SK-N-SH (cell line): ENCODE measurements at regions not wholly inside any gene's neighbourhood (a gene's known extent, or its start where the extent isn't known, plus 50 kb on each side); places are given as distances from the start of the nearest gene placed in this dataset.
"Not testable (repeated sequence)": the region's sequence is repeated elsewhere in the genome, so short reads cannot be mapped to it uniquely, and the experiment has no call there.

Source experiments
- CTCF ChIA-PET: fragments of 300-600, 350-600 bp; formaldehyde crosslinking; extraction: SDS; loops from one replicate; lab custom pipeline; 2021; lab: Yijun Ruan, JAX
- POLR2A ChIA-PET: fragments of 350-600 bp; sonication (Branson Sonifier 250); formaldehyde crosslinking; extraction: SDS; loops from one replicate; lab custom pipeline; 2020; ENCODE audit warnings: antibody characterized with exemption, inconsistent platforms; lab: Yijun Ruan, JAX
- DNase-seq: peaks from one replicate; pipeline ENCODE4 v3.0.0; 2012
- H2AFZ ChIP-seq: fragments of 200-600 bp; sonication (generic); 2 replicates; pipeline ENCODE4 v1.8.1; 2016; ENCODE audit warnings: antibody characterized with exemption, mild to moderate bottlenecking, low read depth
- H3F3A ChIP-seq: fragments of 200-600 bp; sonication (generic); replicated peaks from 2 replicates; pipeline ENCODE3; 2016; ENCODE audit warnings: antibody characterized with exemption, mild to moderate bottlenecking; ENCODE audit not compliant: insufficient read depth
- H3K27ac ChIP-seq, 2 experiments: fragments of 200-500 bp in 1 of 2; fragments of 200-600 bp in 1 of 2; sonication (Bioruptor generic) in 1 of 2; sonication (generic), shearing (Covaris generic) in 1 of 2; 2 replicates each; pipeline versions ENCODE4 v1.5.1 to v1.6.1; 2014 to 2016; ENCODE audit warnings: low read depth in 2 of 2, inconsistent platforms in 1 of 2, low read length in 1 of 2, mild to moderate bottlenecking in 1 of 2, mixed read lengths in 1 of 2
- H3K27me3 ChIP-seq: fragments of 200-600 bp; sonication (generic), shearing (Covaris generic); 2 replicates; pipeline ENCODE4 v1.6.1; 2016; ENCODE audit warnings: mixed run types; ENCODE audit not compliant: insufficient read depth
- H3K36me3 ChIP-seq, 2 experiments: fragments of 200-500 bp in 1 of 2; fragments of 200-600 bp in 1 of 2; sonication (Bioruptor generic) in 1 of 2; sonication (generic) in 1 of 2; replicated peaks in 1 of 2; 2 replicates each; pipeline versions ENCODE3 to v1.5.1; 2014 to 2016; ENCODE audit warnings: low read length in 1 of 2, mild to moderate bottlenecking in 1 of 2; ENCODE audit not compliant: insufficient read depth in 2 of 2, control insufficient read depth in 1 of 2
- H3K4me1 ChIP-seq, 2 experiments: fragments of 200-500 bp in 1 of 2; fragments of 200-600 bp in 1 of 2; sonication (Bioruptor generic) in 1 of 2; sonication (generic), shearing (Covaris generic) in 1 of 2; 2 replicates each; pipeline versions ENCODE4 v1.5.1 to v1.6.1; 2014 to 2016; ENCODE audit warnings: low read depth in 1 of 2, low read length in 1 of 2, mixed run types in 1 of 2; ENCODE audit not compliant: insufficient read depth in 2 of 2, control insufficient read depth in 1 of 2
- H3K4me2 ChIP-seq: fragments of 200-600 bp; sonication (generic), shearing (Covaris generic); 2 replicates; pipeline ENCODE4 v1.6.1; 2017; ENCODE audit warnings: mixed run types
- H3K4me3 ChIP-seq, 2 experiments: fragments of 200-500 bp in 1 of 2; fragments of 200-600 bp in 1 of 2; sonication (Bioruptor generic) in 1 of 2; sonication (generic), shearing (Covaris generic) in 1 of 2; 2 replicates each; pipeline versions ENCODE4 v1.5.1 to v1.8.1; 2014 to 2016; ENCODE audit warnings: low read depth in 2 of 2, inconsistent platforms in 1 of 2, low read length in 1 of 2, mild to moderate bottlenecking in 1 of 2, mixed read lengths in 1 of 2, moderate library complexity in 1 of 2
- H3K79me2 ChIP-seq: fragments of 200-600 bp; sonication (generic); 2 replicates; pipeline ENCODE4 v1.8.1; 2017; ENCODE audit warnings: mild to moderate bottlenecking; ENCODE audit not compliant: insufficient read depth
- H3K9ac ChIP-seq: fragments of 200-600 bp; sonication (generic); 2 replicates; pipeline ENCODE4 v1.6.1; 2017; ENCODE audit warnings: mixed run types
- H3K9me2 ChIP-seq: fragments of 200-600 bp; sonication (generic); 2 replicates; pipeline ENCODE4 v1.6.1; 2017; ENCODE audit warnings: mixed run types
- H3K9me3 ChIP-seq: fragments of 200-600 bp; sonication (generic); 2 replicates; pipeline ENCODE4 v1.6.1; 2017; ENCODE audit warnings: mixed run types, mild to moderate bottlenecking, moderate library complexity
- H4K20me1 ChIP-seq: fragments of 200-600 bp; sonication (generic); 2 replicates; pipeline ENCODE4 v1.6.1; 2017; ENCODE audit warnings: mild to moderate bottlenecking, mixed run types; ENCODE audit not compliant: insufficient read depth
- EP300 ChIP-seq, 2 experiments: IDR thresholded peaks; 2 replicates each; pipeline versions ENCODE4 v1.4.0 to v1.6.1; 2012; ENCODE audit warnings: borderline replicate concordance in 1 of 2, low read depth in 1 of 2, low read length in 1 of 2
- FOSL2 ChIP-seq: IDR thresholded peaks from 2 replicates; pipeline ENCODE4 v1.4.0; 2012; ENCODE audit warnings: low read depth, mild to moderate bottlenecking, moderate library complexity, borderline replicate concordance
- GATA2 ChIP-seq: sonication (generic); formaldehyde crosslinking; IDR thresholded peaks from 2 replicates; pipeline ENCODE4 v1.5.0; 2020; ENCODE audit warnings: mild to moderate bottlenecking, missing genetic modification reagents
- JUND ChIP-seq: IDR thresholded peaks from 2 replicates; pipeline ENCODE4 v1.4.0; 2012
- NRF1 ChIP-seq: IDR thresholded peaks from 2 replicates; pipeline ENCODE4 v1.6.1; 2012; ENCODE audit warnings: low read depth, mild to moderate bottlenecking, low read length
- PBX3 ChIP-seq: IDR thresholded peaks from 2 replicates; pipeline ENCODE4; 2012
- RAD21 ChIP-seq: IDR thresholded peaks from 2 replicates; pipeline ENCODE4 v1.6.1; 2012; ENCODE audit warnings: mild to moderate bottlenecking, low read length
- RCOR1 ChIP-seq: fragments of 150-350 bp; IDR thresholded peaks from 2 replicates; pipeline ENCODE4 v1.6.1; 2017; ENCODE audit warnings: antibody characterized with exemption, low read length
- REST ChIP-seq: IDR thresholded peaks from 2 replicates; pipeline ENCODE4 v1.6.1; 2012; ENCODE audit warnings: mild to moderate bottlenecking, low read depth, low read length, moderate library complexity
- SIN3A ChIP-seq: IDR thresholded peaks from 2 replicates; pipeline ENCODE4 v1.6.1; 2012; ENCODE audit warnings: low read depth, mild to moderate bottlenecking, low read length, moderate library complexity, borderline replicate concordance
- SMC3 ChIP-seq: IDR thresholded peaks from 2 replicates; pipeline ENCODE4 v1.6.1; 2012; ENCODE audit warnings: low read depth, low read length, improper control_type of control experiment
- TAF1 ChIP-seq: IDR thresholded peaks from 2 replicates; pipeline ENCODE4 v1.6.1; 2012; ENCODE audit warnings: low read depth, mild to moderate bottlenecking, low read length, moderate library complexity, borderline replicate concordance
- TCF12 ChIP-seq: IDR thresholded peaks from 2 replicates; pipeline ENCODE4 v1.4.0; 2012
- TEAD4 ChIP-seq: IDR thresholded peaks from 2 replicates; pipeline ENCODE4 v1.4.0; 2012; ENCODE audit warnings: mild to moderate bottlenecking, borderline replicate concordance; ENCODE audit not compliant: insufficient read depth
- USF2 ChIP-seq: fragments of 150-350 bp; IDR thresholded peaks from 2 replicates; pipeline ENCODE4 v1.6.1; 2017; ENCODE audit warnings: antibody characterized with exemption, low read length, low read depth, borderline replicate concordance
- YY1 ChIP-seq: IDR thresholded peaks from 2 replicates; pipeline ENCODE4 v1.4.0; 2012; ENCODE audit warnings: low read depth, mild to moderate bottlenecking
- WGBS: methylation state at CpG from one replicate; pipeline ENCODE4 v1.1.6; 2017; ENCODE audit warnings: low lambda C conversion rate; 5-methylcytosine and 5-hydroxymethylcytosine counted together

- POLR2A ChIA-PET, H2AFZ ChIP-seq, H3K4me1 ChIP-seq, H3K79me2 ChIP-seq, DNase-seq, H3K9ac ChIP-seq, H3K9me2 ChIP-seq, H3K27me3 ChIP-seq, H3K36me3 ChIP-seq, H4K20me1 ChIP-seq, H3F3A ChIP-seq, H3K9me3 ChIP-seq, H3K27ac ChIP-seq, H3K4me2 ChIP-seq, H3K4me3 ChIP-seq: not testable (repeated sequence)
- 66% methylated on average over 17 of the region's 17 CpGs for whole genome bisulfite sequencing
- CTCF ChIA-PET = interaction anchor here (1.2 to 1.5 kb wide), 2 partner anchors 10 to 21 kb away, joined by 3 read pairs; no protein-coding TSS in a partner anchor
These were observed 78.8 kb upstream of the PABPC3 start for GRCh38 chr13:25017176-25017575.

- POLR2A ChIA-PET, H3K4me1 ChIP-seq, H3K4me2 ChIP-seq: not testable (repeated sequence)
These were observed 77.9 kb upstream of the PABPC3 start for GRCh38 chr13:25017808-25018728.

GRCh38 chr13:25018729-25019115 is 77.2 kb upstream of the PABPC3 start:
- no peak overlapping the region for H2AFZ ChIP-seq
- H3K27me3 ChIP-seq = peaks cover 9% of the 10 kb centered on the region; the same call in 1 of the 2 replicates
- H3K4me1 ChIP-seq = no peaks in the 10 kb centered on the region
- WGBS = 2% methylated on average over 13 of the region's 24 CpGs
- no peak for TF ChIP-seq EP300 (IDR thresholded peaks at IDR 0.05; ENCODE audit: borderline replicate concordance in 1 of 2, low read depth in 1 of 2, low read length in 1 of 2)
- no peak for TF ChIP-seq USF2
- no peak for TF ChIP-seq RAD21
- TF ChIP-seq GATA2 (CRISPR knock-in tag) = no peak
- no peak for TF ChIP-seq REST
- no peak for TF ChIP-seq JUND
- no peak for TF ChIP-seq TCF12
- TF ChIP-seq SIN3A = no peak
- no peak for TF ChIP-seq PBX3
- TF ChIP-seq TAF1 = no peak
- TF ChIP-seq RCOR1 = no peak
- TF ChIP-seq SMC3 = no peak
- no peak for TF ChIP-seq NRF1
- TF ChIP-seq FOSL2 = no peak
- TF ChIP-seq TEAD4 = no peak
- no peak for TF ChIP-seq YY1
- DNase-seq = no peak
- H3K9me2 ChIP-seq = no peaks in the 10 kb centered on the region
- no peaks in the 10 kb centered on the region for H3F3A ChIP-seq
- no peak overlapping the region for H3K4me3 ChIP-seq
- H3K36me3 ChIP-seq = no peaks in the 10 kb centered on the region
- H3K79me2 ChIP-seq = no peaks in the 10 kb centered on the region
- no peak overlapping the region for H3K9ac ChIP-seq
- CTCF ChIA-PET = interaction anchor here (1.0 kb wide), 1 partner anchor 19 kb away, joined by 3 read pairs; no protein-coding TSS in a partner anchor
- H4K20me1 ChIP-seq = no peaks in the 10 kb centered on the region
- H3K4me2 ChIP-seq = no peak overlapping the region
- no peak overlapping the region for H3K27ac ChIP-seq
- POLR2A ChIA-PET = no interaction called here
- no peaks in the 10 kb centered on the region for H3K9me3 ChIP-seq

More at GRCh38 chr13:25017808-25018728, 77.9 kb upstream of the PABPC3 start:
- H4K20me1 ChIP-seq, H3K9ac ChIP-seq, H3K27me3 ChIP-seq, H3F3A ChIP-seq, H3K36me3 ChIP-seq, H3K4me3 ChIP-seq, H3K27ac ChIP-seq, H3K79me2 ChIP-seq, H2AFZ ChIP-seq, DNase-seq, H3K9me3 ChIP-seq, H3K9me2 ChIP-seq: not testable (repeated sequence)
- WGBS = 6% methylated on average over 23 of the region's 79 CpGs
- CTCF ChIA-PET = interaction anchor here (1.2 to 1.5 kb wide), 2 partner anchors 11 to 22 kb away, joined by 3 read pairs; no protein-coding TSS in a partner anchor
